D721Med (cell line): ENCODE measurements at regions not wholly inside any gene's neighbourhood (a gene's known extent, or its start where the extent isn't known, plus 50 kb on each side); places are given as distances from the start of the nearest gene placed in this dataset.

Source experiments
- DNase-seq: peaks from one replicate; pipeline ENCODE4 v3.0.0; 2011; ENCODE audit warnings: low spot score; ENCODE audit not compliant: insufficient read length
- FAIRE-seq: peaks from 2 replicates; lab custom pipeline; 2011; peaks lifted over from hg19 to GRCh38; lab: Jason Lieb, UNC
- CTCF ChIP-seq: IDR thresholded peaks from 2 replicates; pipeline ENCODE4 v1.5.1; 2012; ENCODE audit warnings: mild to moderate bottlenecking, control low read depth; ENCODE audit not compliant: insufficient read depth; ENCODE audit errors: missing control alignments

GRCh38 chr6:133756078-133756695 is 132.7 kb upstream of the TCF21 start:
- no peak for TF ChIP-seq CTCF
- DNase-seq, result no peak
- no peak for FAIRE-seq

- no peak for FAIRE-seq
- no peak for TF ChIP-seq CTCF
- DNase-seq, result no peak
Observed at GRCh38 chr6:133757335-133757734, 131.6 kb upstream of the TCF21 start.

- DNase-seq (no peak), FAIRE-seq (no peak)
- TF ChIP-seq CTCF, result no peak
Observed at GRCh38 chr6:133758815-133759335, 130.0 kb upstream of the TCF21 start.

- DNase-seq (no peak), FAIRE-seq (no peak)
- no peak for TF ChIP-seq CTCF
Observed at GRCh38 chr6:133759524-133759923, 129.4 kb upstream of the TCF21 start.

- FAIRE-seq (no peak), DNase-seq (no peak)
- TF ChIP-seq CTCF, result no peak
Observed at GRCh38 chr6:133761706-133762105, 127.2 kb upstream of the TCF21 start.

GRCh38 chr6:133764008-133764753 is 124.7 kb upstream of the TCF21 start:
- FAIRE-seq (no peak), DNase-seq (no peak)
- TF ChIP-seq CTCF, result no peak

GRCh38 chr6:133764754-133765208 is 124.1 kb upstream of the TCF21 start:
- DNase-seq, result no peak
- TF ChIP-seq CTCF, result no peak
- no peak for FAIRE-seq
